GM23338 (cell line): ENCODE measurements at regions not wholly inside any gene's neighbourhood (a gene's known extent, or its start where the extent isn't known, plus 50 kb on each side); places are given as distances from the start of the nearest gene placed in this dataset.

ENCODE experiments used
- CTCF ChIP-seq, 2 experiments: fragments of 200-600 bp in 1 of 2; sonication (generic) in 1 of 2; conservative IDR thresholded peaks; 2 replicates each; pipeline versions ENCODE4 v1.5.1 to v1.6.1; 2016 to 2017; ENCODE audit warnings: antibody characterized with exemption in 2 of 2, low read depth in 2 of 2, mild to moderate bottlenecking in 2 of 2, moderate library complexity in 1 of 2
- EZH2 ChIP-seq: fragments of 200-600 bp; sonication (generic); IDR thresholded peaks from one replicate; pipeline ENCODE4 v1.8.0; 2017; ENCODE audit warnings: antibody characterized with exemption, mild to moderate bottlenecking, low read depth; ENCODE audit not compliant: unreplicated experiment
- REST ChIP-seq: IDR thresholded peaks from one replicate; pipeline ENCODE4 v1.6.1; 2018; ENCODE audit warnings: antibody characterized with exemption; ENCODE audit not compliant: unreplicated experiment

GRCh38 chr19:28201462-28201943 is 1011.4 kb downstream of the UQCRFS1 start:
- TF ChIP-seq CTCF (conservative IDR thresholded peaks at IDR 0.05; ENCODE audit: low read depth in 2 of 2) (no peak), REST (no peak), EZH2 (no peak)
